ENCODE measurements at regions not wholly inside any gene's neighbourhood (a gene's known extent, or its start where the extent isn't known, plus 50 kb on each side); places are given as distances from the start of the nearest gene placed in this dataset.

GRCh38 chr18:25826823-25827222 lies 263.6 kb downstream of the SS18 start:
- Histone ChIP-seq H3K4me3 (ENCODE audit: low read length) (no peak overlapping the region), H3K36me3 (ENCODE audit: insufficient read depth, low read depth, low read length) (no peaks in the 10 kb centered on the region), H3K27me3 (ENCODE audit: insufficient read depth, low read length) (no peaks in the 10 kb centered on the region), H3K9ac (ENCODE audit: low read depth, low read length) (no peak overlapping the region), H3K27ac (ENCODE audit: low read length) (no peak overlapping the region), H3K9me3 (ENCODE audit: insufficient read depth, low read depth, low read length) (no peaks in the 10 kb centered on the region), H3K4me1 (ENCODE audit: insufficient read depth, low read length) (no peaks in the 10 kb centered on the region; the same call in 1 of the 2 replicates)

GRCh38 chr18:25825979-25826776 lies 264.2 kb downstream of the SS18 start:
- H3K4me3 ChIP-seq (ENCODE audit: low read length), result no peak overlapping the region
- H3K4me1 ChIP-seq (ENCODE audit: insufficient read depth, low read length), result no peaks in the 10 kb centered on the region; the same call in 1 of the 2 replicates
- H3K27ac ChIP-seq (ENCODE audit: low read length), result no peak overlapping the region
- no peaks in the 10 kb centered on the region for H3K36me3 ChIP-seq (ENCODE audit: insufficient read depth, low read depth, low read length)
- no peaks in the 10 kb centered on the region for H3K9me3 ChIP-seq (ENCODE audit: insufficient read depth, low read depth, low read length)
- no peak overlapping the region for H3K9ac ChIP-seq (ENCODE audit: low read depth, low read length)
- H3K27me3 ChIP-seq (ENCODE audit: insufficient read depth, low read length), result no peaks in the 10 kb centered on the region

DNA sequence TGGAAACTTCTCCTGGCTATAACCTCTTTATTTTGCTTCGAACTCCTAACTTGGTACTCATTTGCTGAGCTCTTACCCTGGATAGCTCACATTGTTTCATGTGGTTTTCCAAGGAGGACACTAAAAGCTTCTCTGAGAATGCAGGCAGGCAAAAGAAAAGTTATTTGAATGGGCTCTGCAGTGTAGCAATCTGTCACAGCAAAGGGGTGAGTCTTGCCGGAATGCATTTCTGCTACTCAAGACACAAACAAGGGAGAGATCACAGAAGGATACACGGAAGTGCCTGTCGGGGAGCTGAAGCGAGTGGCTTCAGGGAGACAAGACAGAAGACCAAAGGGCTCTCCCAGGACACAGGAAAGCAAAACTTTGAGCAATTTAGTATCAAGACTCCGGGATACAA lies 265.4 kb downstream of the SS18 start:
- Histone ChIP-seq H3K9me3 (ENCODE audit: insufficient read depth, low read depth, low read length) (no peaks in the 10 kb centered on the region), H3K27me3 (ENCODE audit: insufficient read depth, low read length) (no peaks in the 10 kb centered on the region), H3K27ac (ENCODE audit: low read length) (no peak overlapping the region), H3K4me3 (ENCODE audit: low read length) (no peak overlapping the region), H3K36me3 (ENCODE audit: insufficient read depth, low read depth, low read length) (no peaks in the 10 kb centered on the region), H3K4me1 (ENCODE audit: insufficient read depth, low read length) (no peaks in the 10 kb centered on the region), H3K9ac (ENCODE audit: low read depth, low read length) (no peak overlapping the region)

- no peak overlapping the region for H3K4me3 ChIP-seq (ENCODE audit: low read length)
- no peaks in the 10 kb centered on the region for H3K27me3 ChIP-seq (ENCODE audit: insufficient read depth, low read length)
- no peaks in the 10 kb centered on the region for H3K36me3 ChIP-seq (ENCODE audit: insufficient read depth, low read depth, low read length)
- no peak overlapping the region for H3K27ac ChIP-seq (ENCODE audit: low read length)
- no peaks in the 10 kb centered on the region for H3K4me1 ChIP-seq (ENCODE audit: insufficient read depth, low read length)
- no peak overlapping the region for H3K9ac ChIP-seq (ENCODE audit: low read depth, low read length)
- no peaks in the 10 kb centered on the region for H3K9me3 ChIP-seq (ENCODE audit: insufficient read depth, low read depth, low read length)
Observed at GRCh38 chr18:25819746-25820363, 270.6 kb downstream of the SS18 start.

DNA sequence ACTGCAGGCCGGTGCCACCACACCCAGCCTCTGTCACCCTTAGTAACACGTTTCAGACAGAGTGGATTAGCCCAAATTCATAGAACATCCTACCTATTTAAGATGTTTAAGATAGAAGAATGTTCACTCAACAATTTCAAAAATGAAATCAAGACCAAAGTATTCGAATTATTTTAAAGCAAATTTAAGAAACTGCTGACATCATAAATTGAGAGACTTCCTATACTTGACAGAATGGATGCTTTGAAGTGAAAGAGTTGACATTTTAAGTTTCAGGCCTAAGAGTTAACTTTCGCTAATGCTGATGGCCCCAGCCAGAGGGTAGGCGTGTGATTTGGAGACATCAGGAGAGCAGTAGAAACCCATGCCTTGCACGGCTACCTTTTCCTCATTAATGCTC lies 271.9 kb downstream of the SS18 start:
- H3K9ac ChIP-seq (ENCODE audit: low read depth, low read length), result no peak overlapping the region

GRCh38 chr18:25817546-25818237 lies 272.7 kb downstream of the SS18 start:
- Histone ChIP-seq H3K27ac (ENCODE audit: low read length) (no peak overlapping the region), H3K4me1 (ENCODE audit: insufficient read depth, low read length) (no peaks in the 10 kb centered on the region), H3K27me3 (ENCODE audit: insufficient read depth, low read length) (no peaks in the 10 kb centered on the region), H3K36me3 (ENCODE audit: insufficient read depth, low read depth, low read length) (no peaks in the 10 kb centered on the region), H3K4me3 (ENCODE audit: low read length) (no peak overlapping the region), H3K9ac (ENCODE audit: low read depth, low read length) (no peak overlapping the region), H3K9me3 (ENCODE audit: insufficient read depth, low read depth, low read length) (no peaks in the 10 kb centered on the region)

More for the DNA sequence above, 271.9 kb downstream of the SS18 start:
- Histone ChIP-seq H3K9me3 (ENCODE audit: insufficient read depth, low read depth, low read length) (no peaks in the 10 kb centered on the region), H3K4me3 (ENCODE audit: low read length) (no peak overlapping the region), H3K27me3 (ENCODE audit: insufficient read depth, low read length) (no peaks in the 10 kb centered on the region), H3K4me1 (ENCODE audit: insufficient read depth, low read length) (no peaks in the 10 kb centered on the region), H3K27ac (ENCODE audit: low read length) (no peak overlapping the region), H3K36me3 (ENCODE audit: insufficient read depth, low read depth, low read length) (no peaks in the 10 kb centered on the region)

GRCh38 chr18:25815659-25816058 lies 274.8 kb downstream of the SS18 start:
- Histone ChIP-seq H3K4me3 (ENCODE audit: low read length) (no peak overlapping the region), H3K9me3 (ENCODE audit: insufficient read depth, low read depth, low read length) (no peaks in the 10 kb centered on the region), H3K4me1 (ENCODE audit: insufficient read depth, low read length) (no peaks in the 10 kb centered on the region), H3K27ac (ENCODE audit: low read length) (no peak overlapping the region), H3K27me3 (ENCODE audit: insufficient read depth, low read length) (no peaks in the 10 kb centered on the region), H3K9ac (ENCODE audit: low read depth, low read length) (no peak overlapping the region), H3K36me3 (ENCODE audit: insufficient read depth, low read depth, low read length) (no peaks in the 10 kb centered on the region)

GRCh38 chr18:25814841-25815458 lies 275.5 kb downstream of the SS18 start:
- no peaks in the 10 kb centered on the region for H3K4me1 ChIP-seq (ENCODE audit: insufficient read depth, low read length)
- H3K36me3 ChIP-seq (ENCODE audit: insufficient read depth, low read depth, low read length), result no peaks in the 10 kb centered on the region
- H3K4me3 ChIP-seq (ENCODE audit: low read length), result no peak overlapping the region
- H3K27me3 ChIP-seq (ENCODE audit: insufficient read depth, low read length), result no peaks in the 10 kb centered on the region
- no peaks in the 10 kb centered on the region for H3K9me3 ChIP-seq (ENCODE audit: insufficient read depth, low read depth, low read length)
- H3K27ac ChIP-seq (ENCODE audit: low read length), result no peak overlapping the region
- H3K9ac ChIP-seq (ENCODE audit: low read depth, low read length), result no peak overlapping the region

DNA sequence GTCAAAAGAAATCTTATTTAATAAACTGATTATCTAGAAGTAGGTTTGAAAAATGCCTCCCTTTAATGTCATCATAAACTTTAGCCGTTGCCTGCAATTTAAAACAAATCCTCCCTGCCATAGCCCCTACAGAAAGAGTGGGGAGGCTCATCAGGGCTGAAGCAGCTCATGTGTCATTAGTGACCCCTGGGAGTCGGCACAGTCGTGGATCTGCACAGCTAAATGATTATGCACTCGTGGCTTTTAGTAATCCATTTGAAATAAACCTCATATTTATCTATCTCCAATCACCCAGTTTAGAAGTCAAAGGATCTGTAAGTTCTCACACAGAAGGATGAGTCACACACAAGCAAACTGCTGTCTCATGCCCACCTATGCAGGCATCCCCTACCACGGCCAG lies 277.3 kb downstream of the SS18 start:
- H3K9ac ChIP-seq (ENCODE audit: low read depth, low read length), result no peak overlapping the region
- H3K27me3 ChIP-seq (ENCODE audit: insufficient read depth, low read length), result no peaks in the 10 kb centered on the region
- H3K4me3 ChIP-seq (ENCODE audit: low read length), result no peak overlapping the region
- H3K36me3 ChIP-seq (ENCODE audit: insufficient read depth, low read depth, low read length), result no peaks in the 10 kb centered on the region
- H3K27ac ChIP-seq (ENCODE audit: low read length), result no peak overlapping the region
- no peaks in the 10 kb centered on the region for H3K4me1 ChIP-seq (ENCODE audit: insufficient read depth, low read length)
- no peaks in the 10 kb centered on the region for H3K9me3 ChIP-seq (ENCODE audit: insufficient read depth, low read depth, low read length)

- Histone ChIP-seq H3K9me3 (ENCODE audit: insufficient read depth, low read depth, low read length) (no peaks in the 10 kb centered on the region), H3K4me3 (ENCODE audit: low read length) (no peak overlapping the region), H3K36me3 (ENCODE audit: insufficient read depth, low read depth, low read length) (no peaks in the 10 kb centered on the region), H3K4me1 (ENCODE audit: insufficient read depth, low read length) (no peaks in the 10 kb centered on the region), H3K27ac (ENCODE audit: low read length) (no peak overlapping the region), H3K27me3 (ENCODE audit: insufficient read depth, low read length) (no peaks in the 10 kb centered on the region), H3K9ac (ENCODE audit: low read depth, low read length) (no peak overlapping the region)
Observed at GRCh38 chr18:25810736-25811135, 279.7 kb downstream of the SS18 start.

DNA sequence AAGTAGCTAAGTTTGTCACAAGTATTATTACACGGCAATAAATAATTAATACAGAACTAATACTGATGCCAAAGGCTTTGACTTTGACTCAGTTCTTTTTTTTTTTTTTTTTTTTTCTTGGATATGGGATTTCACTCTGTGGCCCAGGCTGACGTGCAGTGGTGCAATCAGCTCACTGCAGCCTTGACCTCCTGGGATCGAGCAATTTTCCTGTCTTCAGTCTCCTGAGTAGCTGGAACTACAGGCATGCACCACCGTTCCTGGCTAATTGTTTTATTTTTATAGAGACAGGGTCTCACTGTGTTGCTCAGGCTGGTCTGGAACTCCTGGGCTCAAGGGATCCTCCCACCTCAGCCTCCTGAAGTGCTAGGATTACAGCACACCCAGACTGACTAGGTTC lies 284.5 kb downstream of the SS18 start:
- Histone ChIP-seq H3K27ac (ENCODE audit: low read length) (no peak overlapping the region), H3K4me3 (ENCODE audit: low read length) (no peak overlapping the region), H3K36me3 (ENCODE audit: insufficient read depth, low read depth, low read length) (no peaks in the 10 kb centered on the region), H3K27me3 (ENCODE audit: insufficient read depth, low read length) (no peaks in the 10 kb centered on the region), H3K9me3 (ENCODE audit: insufficient read depth, low read depth, low read length) (no peaks in the 10 kb centered on the region), H3K4me1 (ENCODE audit: insufficient read depth, low read length) (no peaks in the 10 kb centered on the region), H3K9ac (ENCODE audit: low read depth, low read length) (no peak overlapping the region)
